ENCODE measurements at regions not wholly inside any gene's neighbourhood (a gene's known extent, or its start where the extent isn't known, plus 50 kb on each side); places are given as distances from the start of the nearest gene placed in this dataset.

GRCh38 chr17:77901481-77901880 is 57.0 kb upstream of the TNRC6C start:
- DNase-seq = no peak

DNA sequence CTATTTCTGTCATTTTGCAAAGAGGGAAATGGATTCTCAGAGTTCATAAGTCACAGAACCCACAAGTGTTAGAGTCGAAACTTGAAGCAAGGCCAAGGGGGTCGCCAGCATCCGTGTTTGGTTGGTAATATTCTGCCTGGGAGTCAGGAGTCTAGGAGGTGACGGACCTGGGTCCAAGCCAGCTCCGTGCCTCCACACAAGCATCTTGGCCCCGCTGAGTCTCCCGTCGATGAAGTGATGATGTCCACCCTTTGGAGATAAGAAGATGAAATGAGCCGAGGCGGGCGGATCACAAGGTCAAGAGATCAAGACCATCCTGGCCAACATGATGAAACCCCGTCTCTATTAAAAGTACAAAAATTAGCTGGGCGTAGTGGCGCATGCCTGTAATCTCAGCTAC is 53.2 kb upstream of the TNRC6C start:
- DNase-seq = no peak

DNA sequence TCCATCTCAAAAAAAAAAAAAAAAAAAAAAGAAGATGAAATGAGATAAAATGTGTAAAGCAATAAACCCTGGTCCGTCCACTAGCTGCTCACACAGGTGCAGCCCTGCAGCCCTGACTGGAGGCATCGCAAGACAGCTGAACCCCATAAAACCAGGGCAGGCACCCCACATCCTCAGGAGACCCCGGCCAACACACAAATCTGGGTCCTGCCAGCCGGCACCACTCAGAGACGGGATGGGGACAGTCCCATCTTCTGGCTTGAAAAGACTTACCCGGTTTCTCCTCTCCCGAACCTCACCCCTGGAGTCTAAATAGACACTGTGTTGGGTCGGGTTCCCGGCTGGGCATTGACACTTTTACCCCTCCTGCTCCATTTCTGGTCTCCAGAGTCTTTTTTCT is 52.7 kb upstream of the TNRC6C start:
- no peak for DNase-seq

DNA sequence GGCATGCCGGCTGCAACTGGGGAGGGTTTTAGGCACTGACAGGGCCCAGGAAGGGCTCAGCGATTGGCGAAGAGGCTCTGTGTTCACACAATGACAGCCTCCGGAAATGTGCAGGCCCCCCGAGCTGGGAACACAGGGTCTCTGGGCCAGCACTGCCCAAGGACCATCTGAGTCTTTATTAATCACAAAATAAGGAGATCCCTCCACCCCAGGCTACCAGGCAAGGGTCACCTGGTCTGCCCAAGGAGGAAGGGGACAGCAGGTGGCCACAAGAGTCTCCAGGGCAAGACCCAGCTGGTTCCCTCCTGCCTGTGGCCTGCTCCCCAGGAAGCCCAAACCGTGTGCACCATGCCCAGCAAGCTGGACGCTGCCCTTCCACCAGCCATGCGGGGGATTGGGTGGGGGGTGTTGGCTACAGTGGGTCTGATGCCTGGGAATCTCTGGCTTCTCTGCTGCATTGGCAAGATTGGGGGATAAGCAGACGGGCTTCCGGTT is 52.1 kb upstream of the TNRC6C start:
- no peak for DNase-seq

DNA sequence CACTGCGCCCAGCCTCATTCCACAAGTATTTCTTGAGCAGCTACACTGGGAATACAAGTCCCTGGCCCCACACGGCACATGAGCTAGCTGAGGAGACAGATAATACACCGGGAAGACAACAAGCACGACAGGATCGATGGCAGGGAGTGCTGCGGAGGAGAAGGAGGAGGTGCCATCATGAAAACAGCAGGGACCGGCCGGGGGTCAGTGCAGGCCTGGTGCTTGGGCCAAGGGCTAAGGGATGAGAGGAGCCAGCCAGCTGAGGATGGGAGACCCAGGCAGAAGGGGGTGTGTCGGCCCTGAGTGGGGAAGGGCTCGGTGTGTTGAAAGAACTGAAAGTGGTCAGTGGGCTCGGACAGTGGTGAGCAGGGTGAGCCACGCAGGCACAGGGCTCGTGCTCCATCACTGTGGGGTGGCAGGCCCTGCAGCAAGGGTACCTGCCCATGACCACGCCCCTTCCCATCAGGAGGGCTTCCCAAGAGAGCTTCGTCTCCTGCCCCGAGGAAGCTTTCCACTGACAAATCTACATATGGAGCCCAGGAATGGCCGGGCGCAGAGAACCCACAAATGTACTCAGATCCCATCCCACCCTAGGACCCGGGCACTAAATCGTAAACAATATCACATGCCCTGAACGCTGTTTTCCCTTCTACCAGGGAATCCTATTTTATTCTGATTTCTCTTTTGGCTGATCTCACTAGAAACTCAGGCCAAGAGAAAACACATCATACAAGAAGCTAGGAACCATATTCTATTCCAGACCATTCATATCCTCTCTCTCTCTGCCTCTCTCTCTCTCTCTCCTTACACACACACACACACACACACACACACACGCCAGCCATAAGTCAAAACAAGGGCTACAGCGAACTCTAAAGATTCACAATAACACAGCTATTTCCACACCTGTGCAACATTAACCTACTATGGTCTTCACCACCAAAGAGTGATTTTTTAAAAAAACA is 50.7 kb upstream of the TNRC6C start:
- DNase-seq = no peak

GRCh38 chr17:77908501-77908900 is 50.0 kb upstream of the TNRC6C start:
- no peak for DNase-seq

Measured in NCI-H774 (cell line).